Fibroblast of upper back skin (primary cell): ENCODE measurements at regions not wholly inside any gene's neighbourhood (a gene's known extent, or its start where the extent isn't known, plus 50 kb on each side); places are given as distances from the start of the nearest gene placed in this dataset.

ENCODE experiments used
- DNase-seq: peaks from one replicate; pipeline ENCODE4 v3.0.0-alpha.2; 2013

DNA sequence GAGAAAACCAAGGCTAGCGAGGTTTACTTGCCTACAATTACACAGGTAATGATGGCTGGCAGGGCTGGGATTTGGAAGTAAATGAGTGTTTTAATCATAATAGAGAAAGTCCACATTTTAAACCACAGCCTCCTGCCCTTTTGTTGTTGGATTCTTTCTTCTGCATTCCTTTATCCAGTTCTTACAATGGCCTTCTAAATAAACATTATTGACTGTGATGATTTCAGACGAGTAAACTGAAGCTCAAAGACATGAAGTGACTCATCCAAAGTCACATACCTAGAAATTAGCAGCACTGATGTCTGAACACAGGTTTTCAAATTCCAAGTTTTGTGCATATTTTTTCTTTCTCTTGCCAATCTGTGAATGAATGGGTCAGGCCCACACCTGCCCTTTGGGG, 51.2 kb upstream of the C1QTNF7 start:
- DNase-seq: peak; percentile 58
